ENCODE measurements at regions not wholly inside any gene's neighbourhood (a gene's known extent, or its start where the extent isn't known, plus 50 kb on each side); places are given as distances from the start of the nearest gene placed in this dataset.

DNA sequence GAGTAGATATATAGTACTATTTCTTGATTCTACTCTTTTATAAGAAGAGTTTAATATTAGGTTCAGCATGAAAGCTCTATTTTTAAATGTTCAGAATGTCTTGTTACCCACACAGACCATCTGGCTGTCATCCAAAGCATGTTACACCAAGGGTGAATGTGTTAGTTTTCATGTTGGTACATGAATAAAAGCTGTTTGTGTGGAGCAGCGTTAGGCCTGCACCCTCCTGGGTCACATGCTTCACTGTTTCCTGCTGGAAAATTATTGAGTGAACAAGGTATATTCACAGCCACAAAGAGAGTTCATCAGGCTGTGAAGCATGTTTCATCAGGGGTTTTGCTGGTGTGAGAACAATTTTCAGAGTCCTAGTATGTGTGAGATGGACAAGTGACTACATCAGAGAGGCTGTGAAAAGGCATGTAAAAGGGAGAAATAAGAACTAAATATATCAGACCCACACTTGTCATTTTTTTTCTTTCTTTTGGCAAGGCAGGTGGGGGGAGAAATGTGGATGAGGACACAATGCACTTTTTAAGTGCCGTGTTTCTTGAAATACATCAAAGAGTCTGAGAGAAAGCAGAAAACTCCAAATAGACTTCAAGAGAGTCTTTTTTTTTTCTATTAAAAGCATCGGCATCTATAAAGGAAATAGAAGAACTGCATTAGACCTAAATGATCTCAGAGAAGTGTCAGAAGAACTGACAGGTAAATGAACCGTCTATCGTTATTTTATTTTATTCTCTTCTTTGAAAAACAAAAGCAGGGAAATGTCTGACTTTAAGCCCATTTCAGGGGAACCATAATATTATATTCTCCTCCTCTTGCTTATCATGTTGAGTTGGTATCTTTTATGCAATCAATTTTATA, 2429.7 kb downstream of the PCDH7 start:
- no peak overlapping the region for H3K27ac ChIP-seq
- no peak for DNase-seq (ENCODE audit: low spot score)
- TF ChIP-seq, protein P1, sequence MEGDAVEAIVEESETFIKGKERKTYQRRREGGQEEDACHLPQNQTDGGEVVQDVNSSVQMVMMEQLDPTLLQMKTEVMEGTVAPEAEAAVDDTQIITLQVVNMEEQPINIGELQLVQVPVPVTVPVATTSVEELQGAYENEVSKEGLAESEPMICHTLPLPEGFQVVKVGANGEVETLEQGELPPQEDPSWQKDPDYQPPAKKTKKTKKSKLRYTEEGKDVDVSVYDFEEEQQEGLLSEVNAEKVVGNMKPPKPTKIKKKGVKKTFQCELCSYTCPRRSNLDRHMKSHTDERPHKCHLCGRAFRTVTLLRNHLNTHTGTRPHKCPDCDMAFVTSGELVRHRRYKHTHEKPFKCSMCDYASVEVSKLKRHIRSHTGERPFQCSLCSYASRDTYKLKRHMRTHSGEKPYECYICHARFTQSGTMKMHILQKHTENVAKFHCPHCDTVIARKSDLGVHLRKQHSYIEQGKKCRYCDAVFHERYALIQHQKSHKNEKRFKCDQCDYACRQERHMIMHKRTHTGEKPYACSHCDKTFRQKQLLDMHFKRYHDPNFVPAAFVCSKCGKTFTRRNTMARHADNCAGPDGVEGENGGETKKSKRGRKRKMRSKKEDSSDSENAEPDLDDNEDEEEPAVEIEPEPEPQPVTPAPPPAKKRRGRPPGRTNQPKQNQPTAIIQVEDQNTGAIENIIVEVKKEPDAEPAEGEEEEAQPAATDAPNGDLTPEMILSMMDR (IDR thresholded peaks at IDR 0.05) = no peak

GRCh38 chr4:33150525-33150910, 2430.3 kb downstream of the PCDH7 start:
- no peak for DNase-seq (ENCODE audit: low spot score)
- H3K4me3 ChIP-seq = no peak overlapping the region
- TF ChIP-seq, protein P1 (IDR thresholded peaks at IDR 0.05) = no peak
- no peak overlapping the region for H3K27ac ChIP-seq

More for the DNA sequence above, 2429.7 kb downstream of the PCDH7 start:
- no peak overlapping the region for H3K4me3 ChIP-seq

DNA sequence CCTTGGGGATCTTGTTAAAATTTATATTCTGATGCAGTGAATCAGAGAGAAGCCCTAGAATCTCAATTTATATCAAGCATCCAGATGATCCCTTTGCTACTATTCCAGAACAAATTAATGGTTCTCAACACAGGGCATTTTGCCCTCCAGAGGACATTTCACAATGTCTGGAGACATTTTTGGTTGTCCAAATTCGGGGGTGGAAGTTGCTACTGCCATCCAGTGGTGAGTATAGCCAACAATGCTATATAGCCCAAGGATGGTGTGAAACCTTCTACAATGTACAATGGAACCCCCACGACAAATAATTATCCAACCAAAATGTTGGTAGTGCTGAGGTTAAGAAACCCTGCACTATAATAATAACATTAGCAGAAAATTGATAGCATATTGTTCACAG, 2440.0 kb downstream of the PCDH7 start:
- DNase-seq (ENCODE audit: low spot score) = no peak
- H3K4me3 ChIP-seq = no peak overlapping the region
- TF ChIP-seq, protein P1 (IDR thresholded peaks at IDR 0.05) = no peak
- no peak overlapping the region for H3K27ac ChIP-seq

- TF ChIP-seq, protein P1 (IDR thresholded peaks at IDR 0.05) = no peak
Measured at GRCh38 chr4:33161202-33161601, 2441.0 kb downstream of the PCDH7 start.

DNA sequence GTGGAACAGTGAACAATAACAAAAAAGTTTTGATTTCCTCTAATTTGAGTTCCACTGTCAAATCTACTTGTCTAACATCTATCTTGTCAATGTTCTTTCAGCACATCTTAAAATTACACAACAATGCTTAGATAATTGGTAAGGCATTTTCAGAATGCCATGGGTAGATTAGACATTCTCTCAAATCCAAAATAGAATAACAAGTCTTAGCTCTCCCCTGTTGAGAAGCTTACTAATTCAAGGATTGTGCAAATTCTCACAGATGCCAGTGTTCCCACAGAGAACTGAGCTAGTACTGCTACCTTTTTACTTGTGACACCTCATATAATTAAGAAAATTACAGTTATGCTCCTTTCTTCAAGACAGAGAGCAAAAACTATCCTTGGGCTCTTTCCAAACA, 2442.0 kb downstream of the PCDH7 start:
- Histone ChIP-seq H3K27ac (no peak overlapping the region), H3K4me3 (no peak overlapping the region)
- TF ChIP-seq, protein P1 (IDR thresholded peaks at IDR 0.05) = no peak
- no peak for DNase-seq (ENCODE audit: low spot score)

More at GRCh38 chr4:33161202-33161601, 2441.0 kb downstream of the PCDH7 start:
- Histone ChIP-seq H3K27ac (no peak overlapping the region), H3K4me3 (no peak overlapping the region)
- no peak for DNase-seq (ENCODE audit: low spot score)

- Histone ChIP-seq H3K4me3 (no peak overlapping the region), H3K27ac (no peak overlapping the region)
- TF ChIP-seq, protein P1 (IDR thresholded peaks at IDR 0.05) = no peak
- no peak for DNase-seq (ENCODE audit: low spot score)
Measured at GRCh38 chr4:33171873-33172525, 2451.8 kb downstream of the PCDH7 start.
